Stimulated activated CD4-positive, alpha-beta T cell treated with anti-CD3 and anti-CD28 coated beads, Interleukin-12 subunit alpha, Interleukin-12 subunit beta, amount 100 ng/mL, for 48 hours (primary cell): ENCODE measurements at regions not wholly inside any gene's neighbourhood (a gene's known extent, or its start where the extent isn't known, plus 50 kb on each side); places are given as distances from the start of the nearest gene placed in this dataset.
"Not testable (repeated sequence)": the region's sequence is repeated elsewhere in the genome, so short reads cannot be mapped to it uniquely, and the experiment has no call there.

Experiments
- DNase-seq, 3 donors: peaks; one replicate each; pipeline ENCODE4 v3.0.0-alpha.2; 2020; ENCODE audit warnings: low read depth in 2 of 3, low spot score in 1 of 3

DNA sequence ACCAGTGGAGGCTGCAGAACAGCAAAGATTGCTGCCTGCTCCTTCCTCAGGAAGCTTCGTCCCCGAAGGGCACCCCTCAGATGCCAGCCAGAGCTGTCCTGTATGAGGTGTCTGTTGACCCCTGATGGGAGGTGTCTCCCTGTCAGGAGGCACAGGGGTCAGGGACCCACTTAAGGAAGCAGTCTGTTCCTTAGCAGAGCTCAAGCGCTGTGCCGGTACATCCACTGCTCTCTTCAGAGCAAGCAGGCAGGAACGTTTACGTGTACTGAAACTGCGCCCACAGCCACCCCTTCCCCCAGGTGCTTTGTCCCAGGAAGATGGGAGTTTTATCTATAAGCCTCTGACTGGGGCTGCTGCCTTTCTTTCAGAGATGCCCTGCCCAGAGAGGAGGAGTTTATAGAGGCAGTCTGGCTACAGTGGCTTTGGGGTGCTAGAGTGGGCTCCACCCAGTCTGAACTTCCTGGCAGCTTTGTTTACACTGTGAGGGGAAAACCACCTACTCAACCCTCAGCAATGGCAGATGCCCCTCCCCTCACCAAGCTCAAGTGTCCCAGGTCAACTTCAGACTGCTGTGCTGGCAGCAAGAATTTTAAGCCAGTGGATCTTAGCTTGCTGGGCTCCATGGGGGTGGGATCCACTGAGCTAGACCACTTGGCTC lies 275.8 kb upstream of the PROX1 start:
- DNase-seq, result not testable (repeated sequence)

DNA sequence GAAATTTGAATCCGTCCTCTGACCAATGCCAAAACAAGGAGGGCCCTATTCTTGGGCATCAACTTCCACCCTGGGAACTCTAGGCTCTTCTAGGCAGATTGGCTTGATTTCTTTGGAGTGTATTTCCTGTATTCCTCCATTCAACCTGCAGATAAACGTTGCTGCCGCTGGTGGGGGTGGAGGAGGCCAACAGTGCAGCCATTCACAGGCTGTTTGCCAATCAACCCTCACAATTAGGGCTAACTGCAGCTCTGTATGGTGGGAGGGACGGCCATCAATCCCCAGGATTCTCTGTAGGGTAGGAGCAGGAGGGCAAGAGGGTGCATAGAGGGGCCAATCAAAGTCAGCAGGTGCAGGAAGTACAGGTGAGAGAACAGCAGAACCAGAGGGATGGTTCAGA lies 273.1 kb upstream of the PROX1 start:
- no peak for DNase-seq

DNA sequence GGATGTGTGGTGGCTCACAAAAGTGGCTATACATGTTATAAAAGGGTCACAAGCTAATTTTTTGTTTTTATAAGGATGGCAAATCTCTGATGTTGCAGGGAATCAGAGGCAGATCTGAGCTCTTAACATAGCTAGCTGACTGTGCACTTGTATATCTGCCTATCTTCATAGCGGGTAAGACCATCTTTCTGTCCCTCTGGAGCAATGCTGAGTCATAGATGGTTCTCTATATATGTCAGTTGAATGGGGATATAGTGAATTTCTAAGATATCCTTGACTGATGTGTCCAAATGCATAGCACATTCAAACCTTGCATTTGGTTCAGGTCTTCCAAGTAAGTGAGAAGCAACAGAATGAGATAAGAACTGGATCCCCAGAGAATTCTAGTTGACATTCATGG lies 272.6 kb upstream of the PROX1 start:
- no peak for DNase-seq

DNA sequence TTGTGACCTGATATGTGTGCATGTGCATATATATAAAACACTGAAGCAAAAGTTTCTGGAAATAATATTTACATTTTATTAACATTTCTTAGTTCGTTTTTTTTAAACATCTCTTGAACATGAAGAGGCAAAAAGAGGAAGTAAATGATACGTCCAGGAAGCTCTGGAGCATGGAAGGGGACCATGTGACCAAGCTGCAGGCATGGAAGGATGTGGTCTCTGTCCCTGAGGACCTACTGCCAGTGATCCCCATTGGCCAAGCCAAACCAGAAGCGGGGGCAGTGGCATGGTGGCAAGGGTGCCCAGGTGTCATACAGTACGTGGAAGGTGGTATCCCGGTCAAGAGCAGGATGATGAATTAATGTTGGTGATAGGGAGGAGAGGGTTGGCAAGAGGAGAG lies 268.3 kb upstream of the PROX1 start:
- no peak for DNase-seq

DNA sequence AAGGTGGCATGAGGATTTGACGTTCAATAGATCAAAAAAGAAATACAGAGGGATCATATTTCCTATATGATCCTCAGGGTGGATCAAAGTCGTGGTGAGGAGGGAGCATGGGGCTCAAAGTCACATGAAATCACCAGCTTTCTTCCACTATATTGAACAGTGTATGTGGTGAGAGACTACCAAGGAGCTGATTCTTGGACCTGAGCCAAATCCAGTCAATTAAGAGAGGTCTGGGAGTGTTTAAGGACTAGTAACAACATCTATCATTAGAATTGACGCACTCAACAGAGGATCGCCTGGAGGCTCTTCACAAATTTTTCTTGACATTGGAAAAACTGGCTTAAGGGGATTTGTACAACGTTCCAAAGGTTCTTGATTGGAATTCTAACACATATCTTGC lies 267.7 kb upstream of the PROX1 start:
- no peak for DNase-seq

DNA sequence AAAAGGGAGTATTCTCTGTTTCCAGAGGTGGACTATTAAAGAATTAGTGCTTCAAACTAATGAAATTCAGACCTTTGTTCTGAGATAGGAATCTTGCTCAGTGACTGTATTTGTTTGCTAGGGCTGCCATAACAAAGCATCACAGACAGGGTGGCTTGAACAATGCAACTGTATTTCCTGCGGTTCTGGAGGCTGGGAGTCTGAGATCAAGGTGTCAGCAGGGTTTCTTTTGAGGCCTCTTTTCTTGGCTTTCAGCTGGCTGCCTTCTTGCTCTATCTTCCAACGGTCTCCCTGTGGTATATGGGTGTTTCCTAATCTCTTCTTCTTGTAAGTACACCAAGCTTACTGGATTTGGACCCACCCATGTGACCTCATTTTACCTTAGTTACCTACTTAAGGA lies 264.6 kb upstream of the PROX1 start:
- DNase-seq, result no peak

DNA sequence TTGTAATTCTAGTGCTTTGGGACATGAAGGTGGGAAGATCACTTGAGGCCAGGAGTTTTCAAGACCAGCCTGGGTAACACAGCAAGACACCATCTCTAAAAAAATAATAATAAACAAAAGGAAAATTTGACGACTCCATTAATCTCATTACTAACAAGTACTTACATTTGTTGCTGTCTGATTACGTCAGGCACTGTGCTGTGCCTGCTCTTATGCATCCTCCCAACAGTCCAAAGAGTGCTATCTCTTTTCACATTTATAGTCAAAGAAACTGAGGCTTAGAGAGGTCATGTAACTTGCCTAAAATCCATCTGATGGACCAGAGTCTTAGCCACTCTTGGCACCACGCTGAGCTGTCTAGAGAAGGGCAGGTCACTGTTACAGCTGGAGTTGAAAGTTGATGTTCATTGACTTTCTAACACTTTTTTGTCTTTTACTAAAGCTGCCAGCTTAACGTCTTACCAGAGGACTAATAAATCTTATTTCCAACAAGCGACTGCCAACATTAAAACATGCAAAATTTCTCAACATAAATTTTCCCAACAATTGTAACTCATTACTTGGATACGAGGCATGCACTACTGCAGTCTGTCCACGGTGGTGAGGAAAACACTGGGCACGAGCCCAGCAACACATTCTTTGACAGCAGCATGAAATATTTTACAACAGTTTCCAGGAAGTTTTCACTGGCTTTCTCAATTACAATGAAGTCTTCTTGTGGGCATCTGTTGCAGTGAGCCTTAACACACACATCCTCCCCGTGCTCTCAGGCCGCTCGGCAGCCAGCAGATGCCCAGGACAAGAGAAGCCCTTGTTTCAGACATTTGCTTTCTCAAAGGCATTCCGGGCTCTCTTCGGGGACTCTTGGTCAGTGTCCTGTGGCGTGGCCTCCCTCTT lies 262.9 kb upstream of the PROX1 start:
- DNase-seq, result no peak

DNA sequence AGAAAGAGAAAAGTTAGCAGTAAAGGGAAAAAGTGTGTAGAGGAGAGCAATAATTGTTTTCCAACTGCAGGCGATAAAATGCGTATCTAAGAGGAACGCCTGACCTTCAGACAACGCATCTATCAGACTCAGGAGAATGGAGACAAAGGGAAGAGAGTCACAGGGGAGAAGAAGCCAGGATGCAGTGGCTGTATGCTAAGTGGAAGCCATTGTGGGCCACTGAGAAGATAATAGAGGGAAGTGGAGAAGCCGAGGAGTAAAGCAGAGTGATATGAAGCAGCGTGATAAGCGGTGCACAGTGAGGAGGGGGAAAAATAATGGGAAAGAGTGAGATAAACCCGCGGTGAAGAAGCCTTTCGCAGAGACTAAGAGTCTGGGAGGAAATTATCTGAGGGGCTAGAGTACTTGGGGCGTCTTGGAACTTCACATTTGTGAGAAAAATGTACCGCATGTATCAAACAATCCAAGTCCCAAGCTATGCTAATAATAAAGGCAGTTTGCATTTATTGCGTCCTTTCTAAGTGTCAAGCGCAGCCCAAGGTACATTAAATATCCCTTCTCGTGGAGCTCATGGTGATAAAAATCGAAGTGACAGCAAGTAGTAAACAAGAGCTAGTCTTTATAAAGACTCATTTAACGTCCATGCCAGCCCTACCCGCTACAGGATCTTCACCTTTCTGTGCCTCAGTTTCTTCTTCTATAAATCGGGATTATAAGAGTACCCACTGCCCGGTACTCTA lies 259.8 kb upstream of the PROX1 start:
- no peak for DNase-seq

DNA sequence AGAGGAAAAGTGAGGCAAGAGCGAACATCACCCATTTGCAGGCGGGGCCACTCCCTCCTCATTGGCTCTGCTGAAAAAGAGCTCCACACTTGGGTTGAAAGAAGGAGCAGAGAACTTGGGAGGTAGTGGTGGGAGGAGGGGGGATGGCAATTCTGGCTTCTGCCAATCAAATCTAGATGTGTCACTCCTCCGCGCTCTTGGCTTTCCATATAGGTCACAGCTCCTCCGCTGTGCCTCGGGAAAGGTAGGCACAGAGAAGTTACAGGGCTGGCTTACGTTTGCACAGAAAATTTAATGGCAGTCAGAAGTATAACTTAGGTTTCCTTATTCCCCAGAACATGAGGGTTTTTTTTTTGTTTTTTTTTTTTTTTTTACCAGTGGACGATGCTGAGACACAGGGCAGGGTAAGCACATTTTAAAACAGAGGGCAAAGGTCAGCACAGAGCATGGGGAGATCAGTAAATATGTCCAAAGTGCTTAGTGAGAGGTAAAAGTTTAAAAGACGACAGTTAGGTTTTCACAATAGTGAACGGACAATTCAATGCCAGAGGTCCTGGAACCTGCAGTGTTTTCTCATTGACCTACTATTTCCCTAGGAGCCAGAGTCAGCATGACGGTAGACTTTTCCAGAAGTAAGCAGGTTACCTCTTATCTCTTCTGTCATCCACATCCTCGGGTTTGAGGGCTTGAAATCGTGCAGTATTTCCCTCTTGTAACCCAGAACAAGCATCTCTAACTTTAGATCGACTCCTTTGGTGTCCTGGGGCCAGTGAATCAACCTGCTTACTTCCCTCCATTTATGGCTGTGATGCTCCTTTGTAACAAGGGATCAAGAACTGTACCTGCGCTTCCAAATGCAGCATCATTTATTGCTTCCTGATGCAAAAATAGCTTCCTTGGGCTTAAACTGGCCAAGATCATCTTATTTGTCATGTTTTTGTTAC lies 258.9 kb upstream of the PROX1 start:
- no peak for DNase-seq

DNA sequence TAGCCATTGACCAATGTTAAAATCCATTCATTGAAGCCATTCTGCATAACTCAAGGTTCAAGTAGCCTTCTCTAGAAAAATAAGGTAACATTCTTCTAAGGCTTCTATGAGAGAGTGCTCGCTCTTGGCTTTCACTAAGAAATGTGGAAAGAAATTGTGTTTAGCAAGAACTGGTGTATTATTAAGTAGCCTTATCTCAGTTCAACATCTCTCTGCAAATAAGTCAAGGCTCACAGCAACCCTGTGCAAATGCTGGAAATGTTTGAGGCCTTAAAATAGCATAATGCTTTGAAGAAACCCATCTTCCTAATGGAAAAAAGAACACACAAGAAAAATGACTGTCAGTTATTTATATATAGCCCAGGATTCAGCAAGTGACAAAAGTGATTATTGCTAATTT lies 254.1 kb upstream of the PROX1 start:
- no peak for DNase-seq

DNA sequence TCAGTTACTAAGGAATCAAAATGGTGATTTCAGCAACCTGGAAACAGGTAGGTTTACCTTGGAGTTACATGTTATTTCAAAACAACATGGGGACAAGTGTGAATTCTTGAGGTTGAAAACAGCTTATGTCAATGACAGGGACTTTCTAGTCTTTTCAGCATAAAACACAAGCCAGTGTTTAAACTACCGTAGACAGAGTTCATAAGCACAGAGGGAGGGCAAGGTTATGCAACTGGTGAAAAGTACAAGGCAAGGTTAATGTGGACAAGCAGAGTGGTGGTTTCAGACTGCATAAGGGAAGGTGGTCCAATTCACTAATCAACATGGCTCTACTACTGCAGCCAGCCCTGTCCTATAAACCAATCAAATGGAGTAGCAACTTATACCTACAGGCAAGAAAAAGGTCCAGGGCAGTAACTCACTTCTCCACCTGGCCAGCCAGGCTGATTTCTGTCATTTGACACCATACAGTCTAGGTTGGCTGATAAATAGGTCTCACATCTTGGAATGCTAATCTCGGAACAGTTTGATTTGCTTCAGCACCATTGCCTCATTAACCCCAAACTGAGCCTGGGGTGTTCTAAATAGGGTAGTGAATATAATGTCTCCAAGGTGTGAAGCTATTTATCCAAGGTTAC lies 250.3 kb upstream of the PROX1 start:
- DNase-seq, result no peak

DNA sequence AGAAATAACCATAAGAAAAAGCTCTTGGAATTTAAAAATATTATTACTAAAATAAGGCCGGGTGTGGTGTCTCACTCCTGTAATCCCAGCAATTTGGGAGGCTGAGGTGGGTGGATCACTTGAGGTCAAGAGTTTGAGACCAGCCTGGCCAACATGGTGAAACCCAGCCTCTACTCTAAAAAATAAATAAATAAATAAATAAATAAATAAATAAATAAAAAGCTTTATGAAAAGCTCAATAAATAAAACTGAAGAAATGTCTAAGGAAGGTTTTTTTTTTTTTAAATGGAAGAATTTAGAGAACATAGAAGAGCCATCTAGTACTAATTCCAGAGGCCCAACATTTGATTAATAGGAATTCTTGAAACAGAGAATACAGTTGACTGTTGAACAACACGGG lies 249.1 kb upstream of the PROX1 start:
- no peak for DNase-seq

DNA sequence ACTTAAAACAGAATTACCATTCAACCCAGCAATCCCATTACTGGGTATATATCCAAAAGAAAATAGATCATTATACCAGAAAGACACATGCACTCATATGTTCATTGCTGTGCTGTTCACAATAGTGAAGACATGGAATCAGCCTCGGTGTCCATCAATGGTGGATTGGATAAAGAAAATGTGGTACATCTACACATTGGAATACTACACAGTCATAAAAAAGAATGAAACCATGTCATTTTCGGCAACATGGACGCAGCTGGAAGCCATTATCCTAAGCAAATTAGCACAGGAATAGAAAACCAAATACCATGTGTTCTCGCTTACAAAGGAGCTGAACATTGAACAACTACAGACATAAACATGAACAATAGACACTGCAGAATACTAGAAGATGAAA lies 244.8 kb upstream of the PROX1 start:
- DNase-seq, result no peak

DNA sequence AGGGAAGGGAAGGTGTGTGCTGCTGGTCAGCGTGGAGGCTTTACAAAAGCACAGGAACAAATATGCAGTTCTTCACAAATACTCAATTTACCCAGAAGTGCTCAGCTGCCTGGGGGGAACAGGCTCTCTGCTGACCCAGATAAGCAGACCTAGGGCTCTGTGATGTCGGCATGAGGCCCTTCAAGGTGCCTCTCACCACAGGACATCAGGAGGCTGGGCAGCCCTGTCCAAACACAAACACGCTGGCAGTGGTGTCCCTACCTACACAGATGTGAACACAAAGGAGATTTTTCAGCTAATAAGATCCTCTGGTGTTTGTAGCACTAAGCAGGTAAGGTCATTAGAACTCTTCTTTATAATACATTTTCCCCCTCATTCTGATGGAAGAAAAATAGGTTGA lies 243.0 kb upstream of the PROX1 start:
- DNase-seq, result no peak

DNA sequence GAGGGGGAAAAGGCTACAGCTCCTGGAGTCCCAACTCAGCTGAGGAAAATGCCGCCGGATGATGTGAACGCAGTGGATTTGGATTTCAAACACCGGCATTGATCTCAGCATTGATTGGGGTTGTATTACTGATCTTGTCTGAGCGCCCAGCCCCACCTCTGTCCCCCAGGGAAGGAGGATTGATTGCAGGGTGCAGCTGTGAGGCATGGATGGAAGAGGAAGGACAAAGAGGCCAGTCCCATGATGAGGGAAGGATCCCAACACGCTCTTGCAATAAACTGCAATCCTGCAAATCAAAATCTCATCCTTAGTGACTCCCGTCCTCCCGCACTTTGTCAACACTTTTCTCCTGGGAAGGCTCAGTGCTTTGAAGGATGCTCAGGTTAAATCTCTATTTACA lies 242.3 kb upstream of the PROX1 start:
- no peak for DNase-seq

DNA sequence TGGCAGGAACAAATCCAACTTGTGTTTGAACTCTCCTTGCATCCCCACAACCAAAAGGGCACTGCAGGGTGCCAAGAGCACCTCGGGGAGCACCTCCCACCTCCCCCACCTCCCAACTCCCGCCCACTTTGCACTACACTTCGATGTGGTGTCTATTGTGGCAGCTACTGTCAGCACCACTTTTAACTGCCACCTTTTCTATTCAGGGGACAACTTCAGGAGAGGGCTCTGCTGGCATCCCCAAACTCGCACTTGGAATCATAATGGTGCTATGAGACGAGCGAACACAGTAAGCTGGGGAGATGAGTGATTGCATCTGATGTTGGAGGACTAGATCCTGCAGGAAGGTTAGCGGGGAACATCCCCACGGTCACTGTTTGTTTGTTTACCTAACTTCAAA lies 238.2 kb upstream of the PROX1 start:
- no peak for DNase-seq

DNA sequence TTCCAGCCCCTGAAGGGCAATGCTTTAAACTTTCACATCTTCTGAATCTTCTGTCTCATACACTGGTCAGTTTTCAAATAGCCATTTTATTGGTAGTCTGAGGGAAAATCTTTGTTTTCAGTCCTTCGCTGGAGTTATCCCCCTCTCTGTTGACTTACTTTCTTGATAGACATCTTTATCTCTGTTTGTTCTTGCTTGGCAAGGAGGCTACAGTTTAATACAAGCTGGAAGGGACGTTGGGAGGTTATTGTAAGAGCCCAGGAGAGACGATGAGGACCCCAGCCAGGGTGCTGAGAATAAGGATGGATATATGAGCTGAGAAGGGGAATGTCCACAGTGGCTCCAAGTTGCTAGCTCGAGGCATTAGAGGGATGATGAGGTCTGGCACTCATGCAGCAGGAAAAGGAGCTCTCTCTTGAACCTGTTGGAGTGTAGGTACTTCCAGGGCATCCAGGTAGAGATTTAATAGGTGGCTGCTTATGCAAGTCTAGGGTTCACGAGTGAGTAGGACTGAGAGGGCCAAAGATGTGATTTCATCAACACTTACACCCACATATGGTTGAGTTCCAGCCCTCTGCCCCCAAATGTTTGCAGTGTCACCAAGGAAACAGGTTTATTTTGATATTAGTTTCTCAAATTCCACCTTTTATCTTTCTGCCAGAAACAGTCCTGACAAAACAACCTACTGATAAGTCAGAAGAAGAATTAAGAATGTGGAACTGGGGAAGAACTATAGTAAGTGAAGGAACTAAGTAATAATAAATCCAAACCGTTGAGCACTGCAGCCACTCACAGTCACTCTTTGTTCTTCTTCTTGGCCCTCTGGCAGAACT lies 237.3 kb upstream of the PROX1 start:
- no peak for DNase-seq

DNA sequence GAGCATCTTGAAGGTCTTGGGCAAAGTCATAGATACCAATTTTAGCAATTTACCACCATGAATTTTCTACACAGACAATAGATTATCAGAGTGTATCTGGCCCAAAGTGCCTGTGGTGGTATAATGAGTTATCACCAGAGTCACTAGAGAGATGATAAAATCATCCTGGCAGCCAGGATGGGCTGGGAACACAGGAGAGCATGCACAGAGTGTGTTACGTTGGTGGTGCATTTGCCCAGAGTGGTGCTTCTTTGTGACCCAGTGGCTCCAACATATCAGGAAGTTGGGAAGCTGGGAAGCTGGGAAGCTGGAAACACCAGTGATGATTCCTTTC lies 236.7 kb upstream of the PROX1 start:
- no peak for DNase-seq

DNA sequence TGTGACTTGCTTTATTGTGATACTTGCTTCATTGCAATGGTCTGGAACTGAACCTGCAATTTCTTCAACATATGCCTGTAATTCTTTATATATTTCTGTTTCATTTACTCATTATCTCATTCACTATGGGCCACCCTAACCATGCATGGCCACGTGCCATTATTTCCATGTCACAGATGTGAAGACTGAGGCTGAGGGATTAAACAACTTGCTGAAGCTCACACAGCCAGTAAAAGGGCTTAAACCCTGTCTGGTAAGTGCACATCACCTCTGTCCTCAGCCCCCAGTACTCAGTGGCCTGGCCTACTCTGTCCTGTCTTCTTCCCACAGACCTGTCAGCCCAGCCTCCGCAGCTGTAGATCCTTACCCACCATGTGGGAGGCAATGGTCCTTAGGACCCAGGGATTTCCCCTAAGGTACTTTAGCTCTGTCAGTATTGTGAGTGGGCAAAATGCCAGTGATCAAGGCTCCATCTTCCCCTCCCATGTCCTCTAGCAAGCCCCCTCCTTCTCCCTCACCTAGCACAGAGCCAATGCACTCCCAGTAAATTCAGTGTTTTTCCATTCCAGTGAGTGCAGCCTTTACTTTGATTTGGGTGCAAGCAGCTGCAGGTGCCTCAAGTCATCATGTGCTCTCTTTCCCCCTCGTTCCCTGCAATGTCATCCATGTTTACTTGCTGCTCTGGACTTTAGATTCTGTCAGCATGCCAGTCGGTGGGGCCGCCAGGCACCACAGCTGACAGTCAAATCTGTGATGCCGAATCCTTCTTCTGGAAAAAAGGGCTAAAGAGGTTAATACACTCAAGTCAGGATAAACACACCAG lies 228.2 kb upstream of the PROX1 start:
- DNase-seq, result no peak
